SK-N-MC (cell line): ENCODE measurements at regions not wholly inside any gene's neighbourhood (a gene's known extent, or its start where the extent isn't known, plus 50 kb on each side); places are given as distances from the start of the nearest gene placed in this dataset.

Experiments used
- EZH2 ChIP-seq: fragments of 200-600 bp; sonication (generic); IDR thresholded peaks from one replicate; pipeline ENCODE4 v1.6.1; 2017; ENCODE audit warnings: antibody characterized with exemption
- POLR2AphosphoS5 ChIP-seq: IDR thresholded peaks from 2 replicates; pipeline ENCODE4 v1.6.1; 2012; ENCODE audit warnings: mild to moderate bottlenecking, low read depth, low read length, borderline replicate concordance

DNA sequence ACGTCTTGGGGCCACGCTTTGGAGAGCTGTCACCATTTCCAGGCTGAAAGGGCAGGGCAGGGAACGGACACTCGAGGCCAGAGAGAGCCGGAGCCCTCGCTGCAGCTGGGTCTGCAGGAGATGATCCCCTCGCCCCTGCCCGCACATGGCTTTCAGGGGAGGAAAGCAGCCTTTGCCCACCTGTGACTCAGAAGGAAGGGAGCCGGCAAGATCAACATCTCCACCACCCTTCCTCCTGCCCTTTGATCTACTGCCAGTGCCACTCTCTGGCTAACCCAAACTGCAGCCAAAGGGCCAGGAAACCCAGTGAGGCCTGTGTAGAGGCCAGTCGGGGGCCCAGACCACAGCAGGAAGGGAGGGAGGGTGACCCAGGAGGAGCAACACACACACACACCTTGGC is 137.1 kb upstream of the ERCC6L2 start:
- TF ChIP-seq POLR2AphosphoS5 (no peak), EZH2 (no peak)
